ENCODE measurements at regions not wholly inside any gene's neighbourhood (a gene's known extent, or its start where the extent isn't known, plus 50 kb on each side); places are given as distances from the start of the nearest gene placed in this dataset.

DNA sequence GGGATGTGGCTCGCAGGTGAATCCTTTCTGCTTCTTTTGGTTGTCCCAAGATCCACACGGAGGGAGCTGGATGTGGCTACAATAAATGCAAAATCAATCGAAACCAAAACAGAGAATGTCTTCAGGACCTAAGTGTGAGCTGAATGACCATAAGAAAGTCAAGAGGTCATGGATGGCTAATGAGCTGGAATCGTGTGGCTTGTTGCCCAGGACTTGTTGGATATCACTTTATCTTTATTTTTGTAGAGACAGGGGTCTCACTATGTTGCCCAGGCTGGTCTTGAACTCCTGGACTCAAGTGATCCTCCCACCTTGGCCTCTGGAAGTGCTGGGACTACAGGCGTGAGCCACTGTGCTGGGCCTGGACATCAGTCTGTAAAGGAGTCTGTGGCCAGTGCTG, 326.8 kb upstream of the N4BP1 start:
- Histone ChIP-seq H3K4me1 (ENCODE audit: control insufficient read depth, extremely low read depth, insufficient read depth, low read length) (no peaks in the 10 kb centered on the region), H3K27ac (ENCODE audit: insufficient read depth, low read length) (no peak overlapping the region), H4K20me1 (ENCODE audit: control insufficient read depth, extremely low read depth, insufficient read depth, low read length) (no peaks in the 10 kb centered on the region), H3K4me2 (ENCODE audit: extremely low read depth, insufficient read depth, low read length) (no peak overlapping the region), H3K4me3 (replicated peaks in 1 of 4; ENCODE audit: control extremely low read depth in 1 of 4, insufficient read depth in 1 of 4, low read depth in 3 of 4, low read length in 4 of 4) (no peak overlapping the region), H3K9ac (ENCODE audit: insufficient read depth, low read length) (no peak overlapping the region), H3K36me3 (ENCODE audit: control insufficient read depth, insufficient read depth, low read length) (no peaks in the 10 kb centered on the region), H3K79me2 (ENCODE audit: control insufficient read depth, insufficient read depth, low read length) (no peaks in the 10 kb centered on the region), H3K27me3 (ENCODE audit: control insufficient read depth, insufficient read depth, low read length) (no peaks in the 10 kb centered on the region), H3K9me3 (ENCODE audit: control insufficient read depth, insufficient read depth, low read depth, low read length) (no peaks in the 10 kb centered on the region), H2AFZ (ENCODE audit: low read length) (no peak overlapping the region)
- DNase-seq (ENCODE audit: low read depth in 2 of 2), result no peak
- TF ChIP-seq EZH2 (IDR thresholded peaks at IDR 0.05; ENCODE audit: low read length, missing control alignments), result no peak
- TF ChIP-seq CTCF (conservative IDR thresholded peaks at IDR 0.05 in 1 of 2, IDR thresholded peaks at IDR 0.05 in 1 of 2; ENCODE audit: low read depth in 1 of 2, low read length in 2 of 2), result no peak

DNA sequence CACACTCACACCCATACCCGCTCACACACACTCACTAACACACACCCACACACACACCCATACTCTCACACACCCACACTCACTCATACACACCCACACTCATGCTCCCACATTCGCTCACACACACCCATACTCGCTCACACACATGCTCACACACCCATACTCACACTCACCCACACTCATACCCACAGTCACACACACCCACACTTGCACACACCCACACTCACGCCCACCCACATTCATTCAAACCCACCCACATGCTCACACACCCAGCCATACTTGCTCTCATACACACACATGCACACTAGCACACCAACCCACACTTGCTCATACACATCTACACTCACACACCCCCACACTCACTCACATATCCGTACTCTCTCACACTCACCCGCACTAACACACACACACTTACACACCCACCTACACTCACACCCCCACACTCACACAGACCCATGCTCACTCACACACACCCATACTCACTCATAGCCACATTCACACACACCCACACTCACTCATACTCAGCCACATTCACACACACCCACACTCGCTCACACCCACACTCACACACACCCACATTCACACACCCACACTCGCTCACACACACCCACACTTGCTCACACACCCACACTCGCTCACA, 322.4 kb upstream of the N4BP1 start:
- H4K20me1 ChIP-seq (ENCODE audit: control insufficient read depth, extremely low read depth, insufficient read depth, low read length), result no peaks in the 10 kb centered on the region
- no peaks in the 10 kb centered on the region for H3K4me1 ChIP-seq (ENCODE audit: control insufficient read depth, extremely low read depth, insufficient read depth, low read length)
- no peaks in the 10 kb centered on the region for H3K27me3 ChIP-seq (ENCODE audit: control insufficient read depth, insufficient read depth, low read length)
- H3K36me3 ChIP-seq (ENCODE audit: control insufficient read depth, insufficient read depth, low read length), result no peaks in the 10 kb centered on the region
- H2AFZ ChIP-seq (ENCODE audit: low read length), result no peak overlapping the region
- TF ChIP-seq CTCF (conservative IDR thresholded peaks at IDR 0.05 in 1 of 2, IDR thresholded peaks at IDR 0.05 in 1 of 2; ENCODE audit: low read depth in 1 of 2, low read length in 2 of 2) (no peak), EZH2 (IDR thresholded peaks at IDR 0.05; ENCODE audit: low read length, missing control alignments) (no peak)
- H3K27ac ChIP-seq (ENCODE audit: insufficient read depth, low read length), result no peak overlapping the region
- DNase-seq (ENCODE audit: low read depth in 2 of 2), result no peak
- no peaks in the 10 kb centered on the region for H3K79me2 ChIP-seq (ENCODE audit: control insufficient read depth, insufficient read depth, low read length)
- H3K9ac ChIP-seq (ENCODE audit: insufficient read depth, low read length), result no peak overlapping the region
- no peak overlapping the region for H3K4me2 ChIP-seq (ENCODE audit: extremely low read depth, insufficient read depth, low read length)
- H3K9me3 ChIP-seq (ENCODE audit: control insufficient read depth, insufficient read depth, low read depth, low read length), result no peaks in the 10 kb centered on the region
- no peak overlapping the region for H3K4me3 ChIP-seq (replicated peaks in 1 of 4; ENCODE audit: control extremely low read depth in 1 of 4, insufficient read depth in 1 of 4, low read depth in 3 of 4, low read length in 4 of 4)

GRCh38 chr16:48930951-48931553, 321.1 kb upstream of the N4BP1 start:
- no peaks in the 10 kb centered on the region for H3K27me3 ChIP-seq (ENCODE audit: control insufficient read depth, insufficient read depth, low read length)
- no peak overlapping the region for H3K27ac ChIP-seq (ENCODE audit: insufficient read depth, low read length)
- no peaks in the 10 kb centered on the region for H3K4me1 ChIP-seq (ENCODE audit: control insufficient read depth, extremely low read depth, insufficient read depth, low read length)
- H3K36me3 ChIP-seq (ENCODE audit: control insufficient read depth, insufficient read depth, low read length), result no peaks in the 10 kb centered on the region
- H3K9me3 ChIP-seq (ENCODE audit: control insufficient read depth, insufficient read depth, low read depth, low read length), result no peaks in the 10 kb centered on the region
- TF ChIP-seq EZH2 (IDR thresholded peaks at IDR 0.05; ENCODE audit: low read length, missing control alignments), result no peak
- TF ChIP-seq CTCF (conservative IDR thresholded peaks at IDR 0.05 in 1 of 2, IDR thresholded peaks at IDR 0.05 in 1 of 2; ENCODE audit: low read depth in 1 of 2, low read length in 2 of 2), result no peak
- H3K4me3 ChIP-seq (replicated peaks in 1 of 4; ENCODE audit: control extremely low read depth in 1 of 4, insufficient read depth in 1 of 4, low read depth in 3 of 4, low read length in 4 of 4), result no peak overlapping the region
- no peaks in the 10 kb centered on the region for H3K79me2 ChIP-seq (ENCODE audit: control insufficient read depth, insufficient read depth, low read length)
- H2AFZ ChIP-seq (ENCODE audit: low read length), result no peak overlapping the region
- H4K20me1 ChIP-seq (ENCODE audit: control insufficient read depth, extremely low read depth, insufficient read depth, low read length), result no peaks in the 10 kb centered on the region
- no peak overlapping the region for H3K4me2 ChIP-seq (ENCODE audit: extremely low read depth, insufficient read depth, low read length)
- H3K9ac ChIP-seq (ENCODE audit: insufficient read depth, low read length), result no peak overlapping the region
- DNase-seq (ENCODE audit: low read depth in 2 of 2), result no peak

Data from fibroblast of lung (primary cell).